HG03025 (cell line): ENCODE measurements at regions not wholly inside any gene's neighbourhood (a gene's known extent, or its start where the extent isn't known, plus 50 kb on each side); places are given as distances from the start of the nearest gene placed in this dataset.
A peak's percentile ranks its signal among the peaks of the same experiment; 100 is the strongest.

Experiments
- ATAC-seq: cut with Tn5 transposase; IDR thresholded peaks from one replicate; pipeline ENCODE4 v1.9.1; 2021; ENCODE audit warnings: mild to moderate bottlenecking, moderate library complexity; ENCODE audit not compliant: unreplicated experiment, low FRiP score

DNA sequence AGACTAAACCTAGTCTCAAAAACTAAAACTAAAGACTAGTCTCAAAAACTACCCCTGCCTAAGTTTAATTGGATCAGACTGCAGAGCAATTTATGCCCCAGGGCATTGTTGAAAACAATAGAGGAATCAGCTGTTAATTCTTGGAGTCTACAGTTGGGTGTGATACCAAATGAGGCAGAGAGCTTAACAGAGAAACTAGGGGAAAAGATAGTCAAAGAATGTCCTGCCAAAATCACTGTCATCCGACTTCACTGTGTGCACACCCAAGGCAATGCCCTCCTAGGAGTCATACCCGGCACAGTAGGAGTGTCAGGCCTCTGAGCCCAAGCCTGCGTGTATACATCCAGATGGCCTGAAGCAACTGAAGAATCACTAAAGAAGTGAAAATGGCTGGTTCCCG is 90.5 kb upstream of the TOMM7 start:
- no peak for ATAC-seq

DNA sequence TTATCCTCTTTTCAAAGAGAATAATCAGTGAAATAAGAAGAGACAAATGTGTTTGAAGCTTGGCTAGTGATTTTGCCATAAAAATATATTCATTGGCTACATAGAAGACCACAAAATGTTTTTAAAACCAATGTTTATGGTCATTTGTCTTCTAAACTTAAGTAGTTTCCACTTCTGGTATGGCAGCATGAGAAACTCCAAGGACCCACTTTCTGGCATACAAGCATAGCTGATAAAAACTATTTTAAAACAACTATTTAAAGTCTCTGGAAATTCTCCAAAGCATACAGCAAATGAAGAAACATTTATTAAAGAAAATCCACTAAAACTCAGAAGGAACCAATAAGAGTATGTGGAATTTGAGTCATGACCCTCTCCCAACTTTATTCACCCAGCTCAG is 89.2 kb upstream of the TOMM7 start:
- no peak for ATAC-seq

- ATAC-seq, result no peak
Observed at GRCh38 chr7:22909917-22910316, 87.3 kb upstream of the TOMM7 start.

DNA sequence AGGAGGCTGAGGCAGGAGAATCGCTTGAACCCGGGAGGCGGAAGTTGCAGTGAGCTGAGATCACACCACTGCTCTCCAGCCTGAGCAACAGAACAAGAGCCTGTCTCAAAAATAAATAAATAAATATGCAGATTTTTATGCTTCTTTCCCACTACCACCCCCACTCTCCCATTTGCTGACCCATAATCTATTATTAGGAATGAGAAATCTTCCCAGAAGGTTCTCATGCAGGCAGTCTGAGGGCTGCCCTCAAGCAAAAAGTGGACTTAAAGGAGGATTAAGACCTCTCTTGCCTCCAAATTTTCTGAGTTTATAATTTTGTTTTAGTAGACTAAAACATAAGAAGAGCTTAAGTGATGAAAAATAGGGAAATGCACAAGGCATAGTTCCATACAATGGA is 85.2 kb upstream of the TOMM7 start:
- no peak for ATAC-seq

GRCh38 chr7:22900784-22901183 is 78.1 kb upstream of the TOMM7 start:
- ATAC-seq, result no peak

GRCh38 chr7:22900101-22900500 is 77.5 kb upstream of the TOMM7 start:
- no peak for ATAC-seq

GRCh38 chr7:22896917-22897316 is 74.3 kb upstream of the TOMM7 start:
- no peak for ATAC-seq

GRCh38 chr7:22895828-22896165 is 73.1 kb upstream of the TOMM7 start:
- ATAC-seq, result no peak

- ATAC-seq, result no peak
Observed at GRCh38 chr7:22895140-22895827, 72.6 kb upstream of the TOMM7 start.

GRCh38 chr7:22894546-22894945 is 71.9 kb upstream of the TOMM7 start:
- no peak for ATAC-seq

DNA sequence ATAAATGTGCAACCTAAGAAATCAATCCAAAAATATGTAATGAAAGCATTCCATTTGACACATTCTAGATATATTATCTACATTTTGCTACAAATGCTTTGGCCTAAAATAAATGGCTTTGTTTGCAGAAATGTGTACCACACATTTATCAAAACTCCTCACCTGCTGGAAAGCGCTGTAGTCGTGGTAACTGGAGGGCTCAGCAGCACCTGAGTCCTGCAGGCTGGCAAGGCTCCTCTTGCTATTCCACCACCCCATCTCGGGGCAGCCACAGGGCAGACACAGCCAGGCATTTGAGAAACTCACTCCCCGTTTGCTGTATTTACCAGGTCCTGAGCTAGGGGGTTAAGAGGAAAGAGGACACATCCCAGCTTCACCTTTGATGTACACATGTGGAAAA is 68.1 kb upstream of the TOMM7 start:
- no peak for ATAC-seq

GRCh38 chr7:22885797-22886261 is 63.2 kb upstream of the TOMM7 start:
- peak; percentile 84 for ATAC-seq

GRCh38 chr7:22884911-22885788 is 62.5 kb upstream of the TOMM7 start:
- peak; percentile 54 for ATAC-seq

DNA sequence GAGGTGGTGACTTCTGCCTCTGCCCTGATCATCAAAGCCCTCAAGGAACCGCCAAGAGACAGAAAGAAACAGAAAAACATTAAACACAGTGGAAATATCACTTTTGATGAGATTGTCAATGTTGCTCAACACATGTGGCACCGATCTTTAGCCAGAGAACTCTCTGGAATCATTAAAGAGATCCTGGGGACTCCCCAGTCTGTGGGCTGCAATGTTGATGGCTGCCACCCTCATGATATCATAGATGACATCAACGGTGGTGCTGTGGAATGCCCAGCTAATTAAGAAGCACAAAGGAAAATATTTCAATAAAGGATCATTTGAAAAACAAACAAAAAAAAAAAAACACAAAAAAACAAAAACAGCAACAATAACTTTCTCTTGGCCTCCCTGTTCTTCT is 59.5 kb upstream of the TOMM7 start:
- no peak for ATAC-seq

- no peak for ATAC-seq
Observed at GRCh38 chr7:22879709-22880306, 57.2 kb upstream of the TOMM7 start.

DNA sequence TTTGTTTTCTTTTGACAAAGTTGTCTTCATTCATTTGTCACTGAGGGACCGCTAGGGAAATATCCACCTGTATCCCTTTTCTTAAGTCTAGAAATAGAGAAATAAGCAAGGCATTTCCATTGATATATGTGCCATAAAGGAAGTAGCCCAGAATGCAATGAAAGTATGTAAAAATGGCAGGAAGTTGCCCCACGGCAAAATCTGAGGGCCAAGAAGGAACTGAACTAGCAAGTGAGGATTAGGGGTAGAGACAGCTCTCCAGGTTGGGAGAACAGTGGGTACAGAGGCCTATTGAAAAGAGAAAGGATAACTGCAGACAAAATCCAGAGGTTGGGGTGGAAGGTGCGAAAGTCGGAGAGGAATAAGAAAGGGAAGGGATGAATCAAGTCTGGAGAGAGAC is 56.6 kb upstream of the TOMM7 start:
- ATAC-seq, result no peak

- ATAC-seq, result no peak
Observed at GRCh38 chr7:22876986-22877729, 54.5 kb upstream of the TOMM7 start.

GRCh38 chr7:22875470-22875869 is 52.8 kb upstream of the TOMM7 start:
- ATAC-seq, result no peak

DNA sequence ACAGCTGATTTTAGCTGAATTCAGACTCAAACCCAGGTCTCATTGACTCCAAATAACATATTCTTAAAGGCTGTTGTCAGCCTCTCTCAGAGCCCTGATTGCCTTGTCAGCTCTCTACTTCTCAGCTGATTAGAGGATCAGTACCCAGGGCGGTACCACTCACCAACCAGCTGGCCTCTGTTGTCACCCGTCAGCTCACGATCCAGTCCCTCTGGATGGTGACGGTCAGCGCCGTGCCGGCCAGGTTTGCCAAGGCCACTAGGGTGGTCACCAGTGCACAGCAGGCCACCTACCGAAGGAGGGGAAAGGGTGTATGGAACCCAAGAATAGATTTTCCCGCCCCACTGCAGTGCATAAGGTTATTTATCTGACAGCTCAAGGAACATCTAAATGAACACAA is 52.3 kb upstream of the TOMM7 start:
- no peak for ATAC-seq
